ENCODE measurements at regions not wholly inside any gene's neighbourhood (a gene's known extent, or its start where the extent isn't known, plus 50 kb on each side); places are given as distances from the start of the nearest gene placed in this dataset.

GRCh38 chr9:113711251-113711650 lies 164.9 kb upstream of the ZNF618 start:
- no peaks in the 10 kb centered on the region for H3K4me1 ChIP-seq
- no peaks in the 10 kb centered on the region for H3K9me3 ChIP-seq
- no peak overlapping the region for H3K27ac ChIP-seq
- no peak overlapping the region for H3K9ac ChIP-seq (ENCODE audit: low read depth in 2 of 2, low read length in 2 of 2)
- H3K27me3 ChIP-seq = no peaks in the 10 kb centered on the region
- DNase-seq = peak; percentile 6
- TF ChIP-seq CTCF (IDR thresholded peaks at IDR 0.05) = no peak
- no peaks in the 10 kb centered on the region for H3K36me3 ChIP-seq
- H3K4me3 ChIP-seq = no peak overlapping the region
- intact Hi-C loops (cut with DNase I) = no loop called here

GRCh38 chr9:113712053-113712452 lies 164.1 kb upstream of the ZNF618 start:
- H3K36me3 ChIP-seq = no peaks in the 10 kb centered on the region
- H3K9ac ChIP-seq (ENCODE audit: low read depth in 2 of 2, low read length in 2 of 2) = no peak overlapping the region
- intact Hi-C loops (cut with DNase I) = no loop called here
- H3K4me3 ChIP-seq = no peak overlapping the region
- no peaks in the 10 kb centered on the region for H3K4me1 ChIP-seq
- H3K9me3 ChIP-seq = no peaks in the 10 kb centered on the region
- no peak overlapping the region for H3K27ac ChIP-seq
- DNase-seq = peak; percentile 16
- no peak for TF ChIP-seq CTCF (IDR thresholded peaks at IDR 0.05)
- H3K27me3 ChIP-seq = no peaks in the 10 kb centered on the region

- Histone ChIP-seq H3K36me3 (no peaks in the 10 kb centered on the region), H3K27me3 (no peaks in the 10 kb centered on the region), H3K9ac (ENCODE audit: low read depth in 2 of 2, low read length in 2 of 2) (no peak overlapping the region), H3K4me3 (no peak overlapping the region), H3K27ac (no peak overlapping the region), H3K4me1 (no peaks in the 10 kb centered on the region), H3K9me3 (no peaks in the 10 kb centered on the region)
- intact Hi-C loops (cut with DNase I) = no loop called here
- DNase-seq = peak; percentile 10
- no peak for TF ChIP-seq CTCF (IDR thresholded peaks at IDR 0.05)
Observed at GRCh38 chr9:113715086-113715485, 161.0 kb upstream of the ZNF618 start.

GRCh38 chr9:113719919-113720318 lies 156.2 kb upstream of the ZNF618 start:
- no peaks in the 10 kb centered on the region for H3K4me1 ChIP-seq

GRCh38 chr9:113720495-113720894 lies 155.6 kb upstream of the ZNF618 start:
- H3K9ac ChIP-seq (ENCODE audit: low read depth in 2 of 2, low read length in 2 of 2) = no peak overlapping the region
- intact Hi-C loops (cut with DNase I) = no loop called here
- no peaks in the 10 kb centered on the region for H3K9me3 ChIP-seq
- peak; percentile 12 for DNase-seq
- no peak overlapping the region for H3K4me3 ChIP-seq
- H3K27ac ChIP-seq = no peak overlapping the region
- no peaks in the 10 kb centered on the region for H3K4me1 ChIP-seq
- no peaks in the 10 kb centered on the region for H3K36me3 ChIP-seq
- H3K27me3 ChIP-seq = no peaks in the 10 kb centered on the region
- TF ChIP-seq CTCF (IDR thresholded peaks at IDR 0.05) = no peak

More at GRCh38 chr9:113719919-113720318, 156.2 kb upstream of the ZNF618 start:
- peak; percentile 10 for DNase-seq
- H3K9me3 ChIP-seq = no peaks in the 10 kb centered on the region
- no peak overlapping the region for H3K9ac ChIP-seq (ENCODE audit: low read depth in 2 of 2, low read length in 2 of 2)
- H3K27me3 ChIP-seq = no peaks in the 10 kb centered on the region
- no peaks in the 10 kb centered on the region for H3K36me3 ChIP-seq
- no peak overlapping the region for H3K4me3 ChIP-seq
- H3K27ac ChIP-seq = no peak overlapping the region
- intact Hi-C loops (cut with DNase I) = no loop called here
- no peak for TF ChIP-seq CTCF (IDR thresholded peaks at IDR 0.05)

GRCh38 chr9:113721856-113722255 lies 154.3 kb upstream of the ZNF618 start:
- no peak overlapping the region for H3K9ac ChIP-seq (ENCODE audit: low read depth in 2 of 2, low read length in 2 of 2)
- no peaks in the 10 kb centered on the region for H3K36me3 ChIP-seq
- intact Hi-C loops (cut with DNase I) = no loop called here
- no peak for DNase-seq
- H3K4me3 ChIP-seq = no peak overlapping the region
- H3K4me1 ChIP-seq = no peaks in the 10 kb centered on the region
- no peak for TF ChIP-seq CTCF (IDR thresholded peaks at IDR 0.05)
- no peaks in the 10 kb centered on the region for H3K9me3 ChIP-seq
- no peak overlapping the region for H3K27ac ChIP-seq
- H3K27me3 ChIP-seq = no peaks in the 10 kb centered on the region
